ENCODE measurements at regions not wholly inside any gene's neighbourhood (a gene's known extent, or its start where the extent isn't known, plus 50 kb on each side); places are given as distances from the start of the nearest gene placed in this dataset.
A peak's percentile ranks its signal among the peaks of the same experiment; 100 is the strongest.

- no peak for DNase-seq
These were observed 437.6 kb downstream of the TTLL7 start for GRCh38 chr1:83561346-83561745.

GRCh38 chr1:83559129-83559840 lies 439.6 kb downstream of the TTLL7 start:
- no peak for DNase-seq

- no peak for DNase-seq
These were observed 443.1 kb downstream of the TTLL7 start for GRCh38 chr1:83555871-83556270.

DNA sequence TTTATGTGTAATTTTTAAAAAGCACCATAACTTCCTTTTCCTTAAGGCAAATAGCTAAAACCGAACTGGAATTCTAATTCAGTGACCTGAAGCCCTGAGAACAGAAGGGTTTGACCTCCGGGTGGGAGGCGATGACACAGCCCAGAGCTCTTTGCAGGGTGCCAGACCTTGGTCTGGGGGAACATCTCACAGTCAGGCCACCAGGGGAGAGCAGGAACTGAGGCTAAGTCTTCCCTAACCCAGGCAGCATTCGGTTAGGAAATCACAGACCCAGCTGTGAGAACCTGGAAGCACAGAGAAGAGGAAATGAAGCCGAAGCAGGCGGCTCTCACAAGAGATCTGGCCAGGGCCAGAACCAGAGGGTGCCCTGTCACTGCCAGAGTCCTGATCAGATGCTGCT lies 444.8 kb downstream of the TTLL7 start:
- DNase-seq = no peak

DNA sequence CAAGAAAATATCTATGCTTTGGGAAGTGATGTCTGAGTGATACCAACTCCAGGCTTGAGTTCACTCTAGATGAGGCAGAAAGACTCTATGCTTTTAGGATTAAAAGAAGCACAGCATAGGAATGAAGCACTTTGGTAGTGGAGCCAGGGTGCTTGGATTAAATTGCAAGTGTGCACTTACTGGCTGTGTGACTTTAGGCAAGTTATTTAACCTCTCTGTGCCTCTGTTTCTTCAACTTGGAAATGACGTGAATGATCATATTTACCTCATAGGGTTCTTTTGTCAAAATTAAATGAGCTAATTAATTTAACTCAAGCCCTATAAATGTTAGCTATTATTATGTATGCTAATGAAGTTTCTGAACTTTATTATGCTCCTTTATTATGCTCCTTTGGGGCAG lies 446.1 kb downstream of the TTLL7 start:
- DNase-seq = no peak

GRCh38 chr1:83548311-83548710 lies 450.6 kb downstream of the TTLL7 start:
- DNase-seq = no peak

GRCh38 chr1:83547901-83548300 lies 451.0 kb downstream of the TTLL7 start:
- no peak for DNase-seq

DNA sequence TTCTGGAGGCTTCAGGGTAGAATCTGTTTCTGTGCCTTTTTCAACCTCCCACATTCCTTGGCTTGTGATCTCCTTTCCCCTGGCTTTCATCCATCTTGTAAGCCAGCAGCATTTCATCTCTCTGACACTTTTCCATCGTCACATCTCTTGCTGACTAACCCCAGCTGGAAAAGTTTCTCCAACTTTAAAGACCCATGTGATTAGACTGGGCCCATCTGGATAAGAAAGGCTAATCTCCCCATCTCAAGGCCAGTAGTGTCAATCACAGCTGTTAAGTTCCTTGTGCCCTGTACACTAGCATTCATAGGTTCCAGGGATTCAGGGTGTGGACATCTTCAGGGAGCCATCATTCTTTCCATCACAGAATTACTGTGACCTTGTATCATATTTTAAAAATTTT lies 452.1 kb downstream of the TTLL7 start:
- DNase-seq = no peak

DNA sequence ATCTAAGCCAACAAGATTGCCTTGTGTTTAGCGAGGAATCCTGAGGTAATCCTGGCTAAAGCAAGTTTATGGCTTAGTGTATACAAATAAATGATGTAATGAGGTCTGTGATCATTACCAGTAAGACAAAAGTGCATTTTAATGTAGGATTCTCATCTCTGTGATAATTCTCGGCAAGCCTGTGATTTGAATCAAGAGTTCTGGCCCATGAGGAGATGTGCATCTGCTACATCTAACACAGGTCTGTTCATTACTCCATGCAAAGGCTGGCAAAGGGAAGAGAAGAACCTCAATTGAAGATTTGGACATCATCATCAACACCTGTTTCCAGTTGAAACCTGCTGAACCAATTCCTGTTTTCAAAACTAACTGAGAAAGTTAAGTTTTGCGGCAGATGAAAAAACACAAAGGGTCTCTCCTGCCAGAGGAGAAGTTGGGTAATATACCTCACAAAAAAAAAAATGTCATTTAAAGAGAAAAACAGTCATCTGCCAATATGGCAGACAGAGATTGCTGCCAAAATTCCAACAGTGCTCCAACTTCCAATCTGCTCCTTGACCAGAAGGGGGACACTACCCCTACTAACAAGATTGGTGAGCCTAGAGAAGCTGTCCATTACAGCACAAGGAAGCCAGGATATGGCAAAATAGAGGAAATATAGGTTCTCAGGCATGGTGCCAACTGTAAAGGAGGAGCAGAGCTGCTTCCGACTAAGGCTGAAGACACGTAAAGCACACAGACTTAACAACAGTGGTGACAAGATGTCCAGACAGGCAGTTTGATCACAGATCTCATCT lies 453.7 kb downstream of the TTLL7 start:
- DNase-seq = no peak

DNA sequence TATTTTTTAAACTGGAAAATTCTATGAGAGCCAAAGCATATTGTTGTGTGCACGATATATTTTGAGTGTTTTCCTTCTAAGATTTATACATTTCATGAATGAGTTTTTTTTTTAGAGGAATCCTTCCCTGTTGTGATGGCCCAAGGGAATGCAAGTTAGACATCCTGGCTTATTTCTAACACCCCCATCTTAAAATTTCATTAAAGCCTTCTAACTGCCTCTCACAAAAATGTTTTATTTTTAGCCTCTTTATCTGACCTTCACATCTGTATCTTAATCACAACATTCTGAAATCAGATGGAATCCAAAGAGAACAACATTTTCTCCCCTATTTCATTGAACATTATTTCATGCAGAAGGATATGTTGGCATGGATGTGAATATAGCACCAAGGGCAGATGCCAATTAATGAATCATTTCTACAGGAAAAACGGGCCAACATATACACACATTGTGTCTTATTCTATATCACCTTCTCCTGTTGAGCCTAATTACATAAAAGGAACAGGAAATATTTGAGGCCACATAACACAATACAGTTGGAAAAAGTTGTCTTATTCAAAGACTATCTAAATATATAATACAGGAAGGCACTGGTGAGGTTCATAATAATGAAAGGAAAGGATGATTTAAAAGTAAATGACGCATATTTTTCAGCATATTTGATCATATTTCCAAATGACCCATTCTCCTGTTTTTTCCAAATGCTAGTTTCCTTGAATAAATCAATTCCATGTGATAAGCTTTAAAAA lies 455.5 kb downstream of the TTLL7 start:
- no peak for DNase-seq

DNA sequence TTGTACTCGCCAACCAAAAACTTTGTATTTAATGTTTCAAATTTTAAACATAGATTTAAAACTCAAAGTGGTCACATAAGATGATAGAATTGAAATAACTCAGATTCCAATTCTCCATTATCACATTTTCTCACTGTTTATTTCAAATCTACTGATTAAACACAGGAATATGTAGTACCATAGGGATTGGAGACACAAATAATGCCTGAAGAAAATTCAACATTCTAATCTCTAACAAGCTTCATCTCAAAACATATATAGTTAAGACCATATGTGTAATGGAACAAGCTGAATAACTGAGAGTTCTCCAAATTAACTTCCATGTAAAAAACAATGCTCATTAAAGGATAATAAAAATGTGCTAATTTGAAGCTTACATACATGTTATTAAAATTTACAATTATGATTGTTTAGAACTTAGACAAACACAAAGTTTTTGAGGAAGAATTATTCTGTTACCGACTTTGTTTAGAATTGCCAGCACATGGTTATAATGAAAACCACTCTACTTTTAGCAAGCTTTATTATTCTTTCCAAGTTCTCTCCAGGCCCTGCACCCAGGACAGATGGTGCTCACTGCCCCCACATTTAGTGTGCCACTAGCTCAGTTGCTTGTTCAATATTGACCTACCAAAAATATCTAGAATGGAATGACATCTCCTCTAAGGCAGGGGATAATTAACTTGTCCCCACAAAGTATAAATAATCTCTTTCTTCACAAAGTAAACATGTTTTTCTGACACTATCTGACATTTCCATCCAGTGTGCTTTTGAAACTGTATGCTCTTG lies 467.2 kb downstream of the TTLL7 start:
- DNase-seq = no peak

GRCh38 chr1:83530506-83530905 lies 468.4 kb downstream of the TTLL7 start:
- no peak for DNase-seq

- DNase-seq = no peak
These were observed 470.9 kb downstream of the TTLL7 start for GRCh38 chr1:83527987-83528386.

- DNase-seq = no peak
These were observed 478.1 kb downstream of the TTLL7 start for GRCh38 chr1:83520797-83521196.

DNA sequence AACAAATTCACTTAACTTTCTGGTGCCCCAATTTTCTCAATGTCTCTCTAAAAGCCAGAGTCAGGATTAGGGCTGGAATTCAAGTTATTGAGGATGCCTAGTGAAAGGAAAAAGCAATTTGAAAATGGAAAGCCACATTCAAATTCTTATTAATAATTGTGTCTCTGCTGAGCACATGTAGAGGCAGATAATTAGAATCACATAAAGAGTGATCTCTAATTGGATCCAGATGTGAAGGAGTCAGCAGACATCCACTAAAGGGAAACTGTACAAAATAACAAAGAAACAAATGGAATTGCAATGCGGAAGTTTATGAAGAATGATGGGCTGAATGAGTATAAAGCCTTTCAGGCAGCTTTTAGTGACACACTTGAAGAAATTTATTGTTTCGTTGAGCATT lies 482.6 kb downstream of the TTLL7 start:
- no peak for DNase-seq

- no peak for DNase-seq
These were observed 483.3 kb downstream of the TTLL7 start for GRCh38 chr1:83515578-83516154.

GRCh38 chr1:83512373-83513193 lies 486.3 kb downstream of the TTLL7 start:
- no peak for DNase-seq

- no peak for DNase-seq
These were observed 487.7 kb downstream of the TTLL7 start for GRCh38 chr1:83511146-83511726.

GRCh38 chr1:83509301-83509781 lies 489.6 kb downstream of the TTLL7 start:
- DNase-seq = no peak

GRCh38 chr1:83508485-83509151 lies 490.3 kb downstream of the TTLL7 start:
- peak; percentile 21 for DNase-seq

DNA sequence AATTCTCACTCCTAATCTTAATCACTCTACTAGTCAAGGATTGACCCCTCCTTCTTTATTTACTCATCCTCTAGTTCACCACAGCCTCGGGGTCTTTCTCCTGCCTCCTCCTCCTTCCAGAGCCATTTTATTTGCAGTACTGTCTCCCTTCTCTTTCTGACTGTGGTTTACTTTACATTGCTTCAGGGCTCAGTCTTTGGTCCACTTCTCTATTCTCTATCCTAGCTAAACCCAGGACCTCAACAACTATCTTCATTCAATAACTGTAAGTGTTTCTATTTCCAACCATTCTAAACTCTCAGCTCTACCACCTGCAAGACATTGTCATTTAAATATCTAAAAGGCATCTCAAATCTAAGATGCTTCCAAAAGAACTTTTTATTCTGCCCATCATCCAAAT lies 493.8 kb downstream of the TTLL7 start:
- no peak for DNase-seq
